A549 (cell line): ENCODE measurements at regions not wholly inside any gene's neighbourhood (a gene's known extent, or its start where the extent isn't known, plus 50 kb on each side); places are given as distances from the start of the nearest gene placed in this dataset.
"Not testable (repeated sequence)": the region's sequence is repeated elsewhere in the genome, so short reads cannot be mapped to it uniquely, and the experiment has no call there.

Source experiments
- CBX2 ChIP-seq: fragments of 200-600 bp; sonication (generic); IDR thresholded peaks from 2 replicates; pipeline ENCODE4 v1.6.1; 2016; ENCODE audit warnings: low read depth, mild to moderate bottlenecking, borderline replicate concordance
- CEBPB ChIP-seq, 2 experiments: fragments of >200 bp in 1 of 2; sonication (Bioruptor Twin) in 1 of 2; formaldehyde crosslinking in 1 of 2; IDR thresholded peaks; 2 replicates each; pipeline ENCODE4 v1.6.1; 2012 to 2016
- CTCF ChIP-seq: fragments of >200 bp; sonication (Bioruptor Twin); formaldehyde crosslinking; IDR thresholded peaks from 3 replicates; pipeline ENCODE4 v1.5.1; 2016
- POLR2A ChIP-seq: IDR thresholded peaks from 2 replicates; pipeline ENCODE4 v1.6.1; 2012; ENCODE audit warnings: mild to moderate bottlenecking, low read length

- not testable (repeated sequence) for TF ChIP-seq CEBPB (IDR thresholded peaks at IDR 0.05); CTCF; POLR2A; CBX2
These were observed 341.7 kb downstream of the ANAPC1 start for GRCh38 chr2:111542120-111542774.
